Activated CD8-positive, alpha-beta T cell treated with anti-CD3 and anti-CD28 coated beads, Interleukin-2, amount 10 ng/mL, durations not matched to agents 7 days and 5 days (primary cell): ENCODE measurements at regions not wholly inside any gene's neighbourhood (a gene's known extent, or its start where the extent isn't known, plus 50 kb on each side); places are given as distances from the start of the nearest gene placed in this dataset.

Experiments used
- ATAC-seq: fragments of 150-1000 bp; cut with Tn5 transposase; one replicate; pipeline ENCODE4 v1.10.0; 2021; ENCODE audit warnings: moderate library complexity
- CTCF ChIA-PET: fragments of 350-600 bp; sonication (Branson Sonifier 250); formaldehyde crosslinking; loops from one replicate; lab custom pipeline; 2021; ENCODE audit warnings: antibody characterized with exemption; lab: Charles Lee
- POLR2A ChIA-PET: fragments of 350-600 bp; sonication (Branson Sonifier 250); formaldehyde crosslinking; loops from one replicate; lab custom pipeline; 2021; ENCODE audit warnings: antibody characterized with exemption; lab: Charles Lee
- DNase-seq: peaks from one replicate; pipeline ENCODE4 v3.0.0-alpha.2; 2020
- H3K27ac Mint-ChIP-seq: one replicate; pipeline ENCODE4 v1.8.0; 2021; ENCODE audit warnings: mild to moderate bottlenecking, mixed read lengths
- H3K27me3 Mint-ChIP-seq: one replicate; pipeline ENCODE4 v1.8.0; 2021; ENCODE audit warnings: low read depth, mixed read lengths
- H3K36me3 Mint-ChIP-seq: one replicate; pipeline ENCODE4 v1.8.0; 2021; ENCODE audit warnings: low read depth, mixed read lengths
- H3K4me1 Mint-ChIP-seq: one replicate; pipeline ENCODE4 v1.8.0; 2021; ENCODE audit warnings: low read depth, mixed read lengths
- H3K4me3 Mint-ChIP-seq: one replicate; pipeline ENCODE4 v1.8.0; 2021; ENCODE audit warnings: mild to moderate bottlenecking, mixed read lengths
- H3K9me3 Mint-ChIP-seq: one replicate; pipeline ENCODE4 v1.8.0; 2022; ENCODE audit warnings: mixed read lengths; ENCODE audit not compliant: insufficient read depth

- DNase-seq (no peak), ATAC-seq (no peak)
- ChIA-PET CTCF (no interaction called here), POLR2A (no interaction called here)
- H3K36me3 Mint-ChIP-seq = no peaks in the 10 kb centered on the region
- no peaks in the 10 kb centered on the region for H3K9me3 Mint-ChIP-seq
- no peak overlapping the region for H3K27ac Mint-ChIP-seq
- H3K4me1 Mint-ChIP-seq = no peaks in the 10 kb centered on the region
- peaks cover 32% of the 10 kb centered on the region for H3K27me3 Mint-ChIP-seq
- no peak overlapping the region for H3K4me3 Mint-ChIP-seq
These were observed 67.0 kb upstream of the CXCL13 start for GRCh38 chr4:77538574-77539157.
